Astrocyte (in vitro differentiated cells and primary cell): ENCODE measurements at regions not wholly inside any gene's neighbourhood (a gene's known extent, or its start where the extent isn't known, plus 50 kb on each side); places are given as distances from the start of the nearest gene placed in this dataset.
"Not testable (repeated sequence)": the region's sequence is repeated elsewhere in the genome, so short reads cannot be mapped to it uniquely, and the experiment has no call there.

Source experiments
- DNase-seq: peaks from one replicate; pipeline ENCODE4 v3.0.0-alpha.2; 2010; ENCODE audit warnings: low read depth
- FAIRE-seq: peaks from 2 replicates; lab custom pipeline; 2011; peaks lifted over from hg19 to GRCh38; lab: Jason Lieb, UNC
- H2AFZ ChIP-seq: 2 replicates; pipeline ENCODE4 v1.6.0; 2012; ENCODE audit warnings: low read depth, low read length, inconsistent platforms
- H3K27ac ChIP-seq: 2 replicates; pipeline ENCODE4 v1.5.1; 2011; ENCODE audit warnings: low read depth, low read length, inconsistent platforms
- H3K27me3 ChIP-seq: 2 replicates; pipeline ENCODE4 v1.6.0; 2011; ENCODE audit warnings: low read length, inconsistent platforms; ENCODE audit not compliant: insufficient read depth
- H3K36me3 ChIP-seq: 2 replicates; pipeline ENCODE4 v1.5.1; 2011; ENCODE audit warnings: low read length, inconsistent platforms; ENCODE audit not compliant: insufficient read depth
- H3K4me1 ChIP-seq: 2 replicates; pipeline ENCODE4 v1.5.1; 2011; ENCODE audit warnings: low read length, inconsistent platforms; ENCODE audit not compliant: insufficient read depth
- H3K4me2 ChIP-seq: 2 replicates; pipeline ENCODE4 v1.6.0; 2012; ENCODE audit warnings: low read length, inconsistent platforms
- H3K4me3 ChIP-seq: 2 replicates; pipeline ENCODE4 v1.5.1; 2011; ENCODE audit warnings: low read depth, mild to moderate bottlenecking, low read length, inconsistent platforms; ENCODE audit not compliant: insufficient read depth
- H3K79me2 ChIP-seq: 2 replicates; pipeline ENCODE4 v1.6.0; 2012; ENCODE audit warnings: mild to moderate bottlenecking, low read length, inconsistent platforms; ENCODE audit not compliant: insufficient read depth
- H3K9ac ChIP-seq: 2 replicates; pipeline ENCODE4 v1.6.0; 2012; ENCODE audit warnings: mild to moderate bottlenecking, low read length, inconsistent platforms
- H3K9me3 ChIP-seq: 2 replicates; pipeline ENCODE4 v1.5.1; 2012; ENCODE audit warnings: low read depth, mild to moderate bottlenecking, low read length, inconsistent platforms; ENCODE audit not compliant: insufficient read depth
- H4K20me1 ChIP-seq: 2 replicates; pipeline ENCODE4 v1.6.0; 2012; ENCODE audit warnings: low read length, inconsistent platforms; ENCODE audit not compliant: insufficient read depth
- H3K27ac Mint-ChIP-seq: one replicate; pipeline ENCODE4 v1.8.0; 2021; ENCODE audit warnings: mild to moderate bottlenecking, mixed read lengths; ENCODE audit not compliant: unreplicated experiment
- H3K27me3 Mint-ChIP-seq: one replicate; pipeline ENCODE4 v1.8.0; 2021; ENCODE audit warnings: low read depth, mixed read lengths; ENCODE audit not compliant: unreplicated experiment
- H3K36me3 Mint-ChIP-seq: one replicate; pipeline ENCODE4 v1.8.0; 2021; ENCODE audit warnings: low read depth, mixed read lengths; ENCODE audit not compliant: unreplicated experiment
- H3K4me1 Mint-ChIP-seq: one replicate; pipeline ENCODE4 v1.8.0; 2021; ENCODE audit warnings: low read depth, mixed read lengths; ENCODE audit not compliant: unreplicated experiment
- H3K4me3 Mint-ChIP-seq: one replicate; pipeline ENCODE4 v1.8.0; 2021; ENCODE audit warnings: mild to moderate bottlenecking, moderate library complexity, mixed read lengths; ENCODE audit not compliant: unreplicated experiment
- H3K9me3 Mint-ChIP-seq: one replicate; pipeline ENCODE4 v1.8.0; 2021; ENCODE audit warnings: mild to moderate bottlenecking, mixed read lengths; ENCODE audit not compliant: unreplicated experiment
- EZH2 ChIP-seq: IDR thresholded peaks from 2 replicates; pipeline ENCODE4 v1.6.1; 2012; ENCODE audit warnings: mild to moderate bottlenecking, low read length, inconsistent platforms; ENCODE audit not compliant: insufficient read depth
- TF ChIP-seq, protein P1 (sequence below): IDR thresholded peaks from 2 replicates; pipeline ENCODE4 v1.5.1; 2011; ENCODE audit warnings: low read depth, mild to moderate bottlenecking, inconsistent platforms, low read length, moderate library complexity; ENCODE audit not compliant: insufficient read depth

DNA sequence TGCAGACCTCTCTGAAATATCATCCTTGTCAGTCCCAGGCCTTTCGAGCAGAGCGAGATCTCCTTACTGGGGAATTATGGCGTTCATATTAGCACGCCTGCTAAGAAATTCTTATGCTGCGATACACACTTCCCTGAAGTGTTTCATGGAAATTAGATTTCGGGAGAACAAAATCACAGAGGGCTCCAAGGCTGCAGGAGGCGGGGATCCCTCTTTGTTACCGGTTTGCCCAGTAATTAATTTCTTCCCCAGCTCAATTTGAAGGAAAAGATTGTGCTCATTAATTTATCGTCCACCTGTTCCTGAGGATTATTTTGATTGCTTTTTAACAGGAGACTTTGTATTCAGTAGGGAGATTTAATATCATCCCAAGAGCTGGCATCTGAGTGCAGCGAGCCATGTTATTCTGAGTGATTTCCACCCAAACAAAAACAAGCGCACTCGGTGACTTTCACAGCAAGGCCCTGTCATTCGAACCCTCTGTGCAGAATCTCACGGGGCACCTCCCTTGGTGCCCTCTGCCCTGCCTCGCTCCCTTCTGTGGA lies 202.3 kb upstream of the GALNT2 start:
- Histone ChIP-seq H3K27me3 (no peaks in the 10 kb centered on the region), H3K4me1 (no peaks in the 10 kb centered on the region), H3K79me2 (no peaks in the 10 kb centered on the region), H3K27ac (no peak overlapping the region), H2AFZ (no peak overlapping the region), H3K9ac (no peak overlapping the region), H3K36me3 (no peaks in the 10 kb centered on the region), H4K20me1 (no peaks in the 10 kb centered on the region), H3K4me3 (no peak overlapping the region), H3K9me3 (no peaks in the 10 kb centered on the region), H3K4me2 (no peak overlapping the region)
- TF ChIP-seq, protein P1, sequence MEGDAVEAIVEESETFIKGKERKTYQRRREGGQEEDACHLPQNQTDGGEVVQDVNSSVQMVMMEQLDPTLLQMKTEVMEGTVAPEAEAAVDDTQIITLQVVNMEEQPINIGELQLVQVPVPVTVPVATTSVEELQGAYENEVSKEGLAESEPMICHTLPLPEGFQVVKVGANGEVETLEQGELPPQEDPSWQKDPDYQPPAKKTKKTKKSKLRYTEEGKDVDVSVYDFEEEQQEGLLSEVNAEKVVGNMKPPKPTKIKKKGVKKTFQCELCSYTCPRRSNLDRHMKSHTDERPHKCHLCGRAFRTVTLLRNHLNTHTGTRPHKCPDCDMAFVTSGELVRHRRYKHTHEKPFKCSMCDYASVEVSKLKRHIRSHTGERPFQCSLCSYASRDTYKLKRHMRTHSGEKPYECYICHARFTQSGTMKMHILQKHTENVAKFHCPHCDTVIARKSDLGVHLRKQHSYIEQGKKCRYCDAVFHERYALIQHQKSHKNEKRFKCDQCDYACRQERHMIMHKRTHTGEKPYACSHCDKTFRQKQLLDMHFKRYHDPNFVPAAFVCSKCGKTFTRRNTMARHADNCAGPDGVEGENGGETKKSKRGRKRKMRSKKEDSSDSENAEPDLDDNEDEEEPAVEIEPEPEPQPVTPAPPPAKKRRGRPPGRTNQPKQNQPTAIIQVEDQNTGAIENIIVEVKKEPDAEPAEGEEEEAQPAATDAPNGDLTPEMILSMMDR = no peak
- TF ChIP-seq EZH2 = no peak
- Mint-ChIP-seq H3K36me3 (peaks cover 3% of the 10 kb centered on the region), H3K27me3 (peaks cover 3% of the 10 kb centered on the region), H3K27ac (no peak overlapping the region), H3K9me3 (no peaks in the 10 kb centered on the region), H3K4me3 (no peak overlapping the region), H3K4me1 (peaks cover 29% of the 10 kb centered on the region)
- no peak for FAIRE-seq
- DNase-seq = no peak

DNA sequence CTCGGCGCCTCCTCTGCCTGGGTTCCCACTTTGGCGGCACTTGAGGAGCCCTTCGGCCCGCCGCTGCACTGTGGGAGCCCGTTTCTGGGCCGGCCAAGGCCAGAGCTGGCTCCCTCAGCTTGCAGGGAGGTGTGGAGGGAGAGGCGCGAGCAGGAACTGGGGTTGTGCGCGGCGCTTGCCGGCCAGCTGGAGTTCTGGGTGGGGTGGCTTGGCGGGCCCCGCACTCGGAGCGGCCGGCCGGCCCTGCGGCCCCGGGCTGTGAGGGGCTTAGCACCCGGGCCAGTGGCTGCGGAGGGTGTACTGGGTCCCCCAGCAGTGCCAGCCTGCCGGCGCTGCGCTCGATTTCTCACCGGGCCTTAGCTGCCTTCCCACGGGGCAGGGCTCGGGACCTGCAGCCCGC lies 201.7 kb upstream of the GALNT2 start:
- H2AFZ ChIP-seq, H3K9ac ChIP-seq, H3K9me3 ChIP-seq, H3K27me3 Mint-ChIP-seq, DNase-seq, H3K36me3 ChIP-seq, H3K4me1 ChIP-seq, H3K36me3 Mint-ChIP-seq, H3K4me3 Mint-ChIP-seq, H3K27ac Mint-ChIP-seq, H3K9me3 Mint-ChIP-seq, FAIRE-seq, H3K4me3 ChIP-seq, H3K27me3 ChIP-seq, H3K4me2 ChIP-seq, H3K79me2 ChIP-seq, H4K20me1 ChIP-seq, H3K27ac ChIP-seq: not testable (repeated sequence)
- H3K4me1 Mint-ChIP-seq = peaks cover 31% of the 10 kb centered on the region

DNA sequence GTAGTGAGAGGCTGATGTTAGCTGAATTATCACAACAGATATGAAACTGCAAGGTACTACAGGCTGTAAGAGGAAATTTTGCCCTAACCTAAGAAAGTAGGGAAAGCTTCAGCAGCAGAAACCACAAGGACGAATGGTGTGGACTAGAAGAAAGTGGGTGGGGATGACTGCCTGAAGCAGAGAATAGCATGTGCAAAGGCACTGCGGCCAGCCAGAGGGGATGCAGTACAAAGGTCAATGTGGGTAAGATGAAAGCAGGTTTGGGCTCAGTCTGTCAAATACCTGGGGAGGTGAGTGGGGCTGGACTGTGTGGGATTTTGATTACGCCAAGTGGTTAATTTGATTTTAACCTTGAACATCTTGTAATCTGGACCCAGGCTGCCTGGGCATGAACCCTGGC lies 199.3 kb upstream of the GALNT2 start:
- H3K27me3 Mint-ChIP-seq = peaks cover 3% of the 10 kb centered on the region
- TF ChIP-seq, protein P1 = no peak
- no peak for TF ChIP-seq EZH2

More for the DNA sequence above, 199.3 kb upstream of the GALNT2 start:
- no peak overlapping the region for H3K4me2 ChIP-seq
- DNase-seq = no peak
- Mint-ChIP-seq H3K9me3 (no peaks in the 10 kb centered on the region), H3K27ac (no peak overlapping the region), H3K36me3 (peaks cover 3% of the 10 kb centered on the region), H3K4me3 (no peak overlapping the region), H3K4me1 (peaks cover 17% of the 10 kb centered on the region)
- FAIRE-seq = no peak
- H3K9ac ChIP-seq = no peak overlapping the region
- H3K27me3 ChIP-seq = no peaks in the 10 kb centered on the region
- H3K79me2 ChIP-seq = no peaks in the 10 kb centered on the region
- no peak overlapping the region for H2AFZ ChIP-seq
- H3K4me3 ChIP-seq = no peak overlapping the region
- no peak overlapping the region for H3K27ac ChIP-seq
- H3K36me3 ChIP-seq = no peaks in the 10 kb centered on the region
- H4K20me1 ChIP-seq = no peaks in the 10 kb centered on the region
- peaks cover 3% of the 10 kb centered on the region for H3K9me3 ChIP-seq
- no peaks in the 10 kb centered on the region for H3K4me1 ChIP-seq
